SKM-1 (cell line): ENCODE measurements at regions not wholly inside any gene's neighbourhood (a gene's known extent, or its start where the extent isn't known, plus 50 kb on each side); places are given as distances from the start of the nearest gene placed in this dataset.
"Not testable (repeated sequence)": the region's sequence is repeated elsewhere in the genome, so short reads cannot be mapped to it uniquely, and the experiment has no call there.

Experiments used
- DNase-seq: peaks from one replicate; lab custom pipeline; 2025; ENCODE audit not compliant: unreplicated experiment; lab: John Stamatoyannopoulos, UW

DNA sequence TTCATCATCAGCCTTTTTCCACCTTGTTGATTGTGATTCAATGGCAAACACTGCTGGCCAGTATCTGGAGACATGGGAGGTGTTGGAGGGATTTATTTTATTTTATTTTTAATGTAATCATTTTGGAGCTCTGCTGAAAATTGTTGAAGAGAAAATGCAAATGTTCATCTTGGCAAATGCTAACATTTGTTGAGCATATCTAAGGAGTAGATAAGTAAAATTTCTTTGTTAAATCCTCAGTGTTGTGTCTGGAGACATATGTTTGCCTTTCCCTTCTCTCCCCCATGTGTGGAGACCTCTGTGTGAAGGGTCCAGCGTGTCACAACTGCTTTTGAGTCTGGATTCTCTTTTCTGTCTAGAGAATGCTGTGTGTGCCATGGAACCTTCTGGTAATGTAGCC lies 300.3 kb downstream of the FZD1 start:
- no peak for DNase-seq

DNA sequence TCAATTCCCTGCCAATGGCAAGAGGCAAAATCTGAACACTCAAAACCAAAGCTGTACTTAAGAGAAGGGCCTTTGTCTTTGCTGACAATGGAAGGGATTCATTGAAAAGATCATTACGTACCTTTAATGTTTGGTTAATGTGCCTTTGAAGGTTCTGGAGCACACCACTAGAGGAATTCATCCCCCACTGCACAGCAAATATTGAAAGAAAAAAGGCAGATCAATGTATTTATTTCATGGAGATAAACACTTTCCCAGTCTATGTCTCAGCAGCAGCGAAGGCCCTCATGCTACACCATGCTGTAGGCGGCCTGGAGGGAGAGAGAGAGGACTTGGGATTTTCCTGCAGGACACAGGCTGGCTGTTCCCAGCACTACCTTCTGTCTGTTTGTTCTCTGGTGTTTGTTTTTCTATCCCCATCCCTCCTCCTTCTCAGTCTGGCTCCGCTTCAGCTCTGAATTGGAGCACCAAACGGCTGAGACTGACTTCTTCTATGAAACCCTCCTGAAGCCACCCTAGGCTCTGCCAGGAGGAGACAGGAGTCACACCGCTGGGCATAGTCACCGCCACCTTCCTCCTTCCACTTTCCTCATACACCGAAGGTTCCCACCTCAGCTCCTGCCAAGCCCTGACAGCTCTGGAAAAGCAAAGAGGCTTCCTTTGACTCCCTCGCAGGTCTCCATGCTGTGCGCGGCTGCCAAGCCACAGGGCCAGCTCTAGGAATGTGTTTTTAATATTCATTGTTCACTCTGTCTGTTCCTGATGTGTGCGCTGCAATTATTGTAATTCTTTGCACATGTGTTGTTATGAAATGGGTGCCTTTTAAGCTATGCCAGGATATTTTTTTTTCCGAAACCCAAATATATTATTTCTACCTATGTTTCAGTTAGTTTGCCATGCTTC lies 301.5 kb downstream of the FZD1 start:
- DNase-seq = no peak

DNA sequence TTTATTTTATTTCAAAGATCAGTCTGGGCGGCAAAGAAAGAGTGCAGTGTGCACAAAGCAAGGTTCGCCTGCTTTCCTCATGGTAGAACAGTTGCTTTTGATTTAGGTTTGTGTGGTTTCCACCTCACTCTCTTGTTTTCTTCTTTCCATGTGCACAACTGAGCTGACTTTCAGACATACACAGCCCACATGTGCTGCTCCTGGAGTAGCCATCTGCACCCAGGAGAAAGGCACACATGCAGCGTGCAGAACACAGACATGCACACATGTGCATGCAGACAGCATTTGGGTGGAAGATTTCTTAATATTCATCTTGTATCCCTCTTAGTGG lies 302.1 kb downstream of the FZD1 start:
- DNase-seq = no peak

DNA sequence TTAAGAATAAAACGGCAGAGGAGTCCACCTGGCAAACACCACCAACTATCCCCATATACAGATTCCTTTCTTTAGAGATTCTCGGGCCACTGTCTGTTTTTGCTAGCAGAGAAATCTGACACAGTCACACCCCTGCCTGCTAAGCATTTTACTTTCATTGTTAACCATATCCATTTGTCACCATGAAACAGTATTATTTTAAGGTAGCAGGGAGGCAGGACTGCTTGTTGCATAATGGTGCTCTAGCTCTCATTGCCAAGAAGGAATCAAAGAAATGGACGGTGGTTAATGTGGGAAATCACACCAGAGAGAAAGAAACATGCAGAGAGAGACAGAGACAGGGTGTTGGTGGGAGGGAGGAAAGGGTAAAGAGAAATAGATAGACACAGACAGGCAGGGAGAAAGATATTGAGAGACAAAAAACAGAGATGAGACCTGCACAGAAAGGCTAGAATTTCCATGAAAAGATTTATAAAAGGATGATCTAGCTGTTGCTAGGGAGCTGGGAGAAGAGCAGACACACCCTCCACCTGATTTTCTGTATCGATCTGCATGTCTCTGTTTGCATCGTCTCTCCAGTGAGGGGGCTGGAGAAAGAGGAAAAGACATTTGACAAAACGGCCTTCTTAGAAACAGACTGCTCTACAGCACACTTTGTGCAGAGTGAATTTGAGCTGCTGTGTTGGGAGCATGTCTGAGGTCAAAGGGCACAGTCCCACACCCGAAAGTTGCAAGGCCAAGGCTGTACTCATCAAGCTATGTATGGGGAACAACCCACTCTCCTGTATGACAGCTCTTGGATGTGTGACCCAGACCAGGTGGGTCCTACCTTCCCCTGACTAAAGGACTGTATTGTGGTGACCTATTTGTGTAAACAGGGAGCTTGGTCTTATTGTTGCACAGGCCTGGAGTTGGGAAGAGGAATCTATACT lies 303.1 kb downstream of the FZD1 start:
- no peak for DNase-seq

DNA sequence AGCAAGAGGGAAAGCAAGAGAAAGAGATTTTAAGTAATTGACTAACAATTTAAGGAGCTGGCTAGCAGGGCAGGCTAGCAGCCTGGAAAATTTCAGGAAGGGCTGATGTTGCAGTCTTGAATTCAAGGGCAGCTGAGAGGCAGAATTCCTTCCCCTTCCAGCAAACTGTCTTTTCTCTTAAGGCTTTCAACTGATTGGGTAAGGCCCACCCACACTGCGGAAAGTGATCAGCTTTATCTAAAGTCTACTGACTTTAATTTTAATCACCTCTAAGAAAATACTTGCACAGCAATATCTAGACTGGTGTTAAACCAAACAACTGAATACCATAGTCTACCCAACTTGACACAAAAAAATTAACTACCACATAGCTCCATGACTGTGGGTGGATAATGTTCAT lies 303.9 kb downstream of the FZD1 start:
- no peak for DNase-seq

DNA sequence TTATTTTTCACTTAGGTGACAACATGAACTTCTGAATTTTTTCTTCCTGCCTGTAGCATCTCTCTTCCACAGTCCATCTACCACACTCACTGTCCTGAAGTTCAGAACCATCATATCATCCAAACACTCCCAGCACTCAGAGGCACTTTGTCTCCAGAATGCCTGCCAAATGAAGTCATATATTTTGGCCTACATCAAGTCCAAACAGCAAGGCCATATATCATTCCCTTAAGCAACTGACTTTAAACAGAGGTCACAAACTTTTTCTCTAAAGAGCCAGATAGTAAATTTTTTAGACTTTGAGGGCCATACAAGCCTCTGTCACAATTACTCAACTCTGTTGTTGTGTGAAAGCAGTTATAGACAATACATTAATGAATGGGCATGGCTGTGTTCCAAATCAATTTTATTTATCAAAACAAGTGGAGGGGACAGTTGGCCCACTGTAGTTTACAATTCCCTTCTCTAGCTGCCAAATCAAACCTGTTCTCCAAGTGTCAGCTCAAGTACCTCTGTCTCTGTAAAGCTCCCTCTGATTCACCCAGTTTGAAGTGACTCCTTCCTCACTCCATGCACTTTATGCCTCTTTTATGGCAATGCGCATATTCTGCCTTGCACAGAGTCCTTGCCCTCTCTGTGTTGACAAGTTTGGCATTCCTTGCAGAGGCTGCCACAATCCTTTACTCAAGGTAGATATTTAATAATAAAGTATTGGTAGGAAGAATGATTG lies 305.7 kb downstream of the FZD1 start:
- DNase-seq = no peak

DNA sequence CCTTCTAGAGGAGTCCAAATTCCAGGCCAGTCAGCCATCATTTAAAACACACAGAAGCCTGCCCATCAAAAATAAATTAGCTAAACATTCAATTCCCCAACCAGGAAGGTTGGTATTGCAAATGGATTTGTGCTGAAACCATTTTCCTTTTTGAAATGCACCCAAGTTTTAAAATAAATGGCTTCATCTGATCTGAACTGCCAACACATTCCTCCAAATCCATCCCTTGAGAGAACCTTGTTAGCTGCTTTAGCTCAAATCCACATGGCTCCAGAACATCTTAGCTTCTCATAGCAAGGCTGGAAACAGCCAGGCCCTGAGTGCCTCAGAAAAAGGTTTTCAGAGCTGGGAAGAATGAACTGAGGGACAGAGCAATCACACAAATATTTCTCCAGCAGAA lies 306.3 kb downstream of the FZD1 start:
- DNase-seq = no peak

DNA sequence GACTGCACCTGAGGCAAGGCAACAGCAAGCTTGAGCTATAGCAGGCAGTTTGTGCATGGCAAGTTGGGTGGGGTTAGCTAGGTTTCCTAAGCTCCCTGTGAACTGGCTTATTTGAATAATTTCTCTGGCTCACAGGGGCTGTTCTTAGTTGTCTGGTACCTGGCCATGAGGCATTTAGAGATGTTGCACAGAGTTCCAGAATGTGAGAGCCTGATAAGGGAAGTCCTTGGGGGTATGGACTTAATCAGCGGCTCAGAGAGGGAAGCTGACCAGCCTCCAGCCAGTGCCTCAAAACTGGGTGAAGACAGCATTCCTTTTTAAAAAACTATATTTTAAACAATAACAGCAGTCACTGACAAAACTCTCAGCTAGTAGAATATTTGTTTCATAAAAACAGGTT lies 307.4 kb downstream of the FZD1 start:
- DNase-seq = no peak

DNA sequence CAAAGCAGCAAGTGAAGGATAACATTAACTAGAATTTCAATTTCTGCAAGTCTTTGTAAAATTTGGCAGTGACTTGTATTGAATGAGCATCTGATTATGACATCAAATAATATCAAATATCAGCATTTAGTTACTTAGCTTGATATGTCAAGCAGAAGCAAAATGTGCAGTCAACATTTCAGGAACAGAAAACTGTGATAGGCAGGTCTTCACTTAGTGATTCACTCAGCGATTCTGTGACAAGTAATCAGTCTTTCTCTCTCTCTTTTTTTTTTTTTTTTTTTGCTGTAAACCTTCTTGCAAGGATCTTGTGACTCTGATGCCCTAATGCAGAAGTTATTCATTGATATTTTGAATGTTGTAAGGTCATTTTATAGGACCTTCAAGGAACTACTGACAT lies 307.1 kb downstream of the MTERF1 start:
- no peak for DNase-seq

DNA sequence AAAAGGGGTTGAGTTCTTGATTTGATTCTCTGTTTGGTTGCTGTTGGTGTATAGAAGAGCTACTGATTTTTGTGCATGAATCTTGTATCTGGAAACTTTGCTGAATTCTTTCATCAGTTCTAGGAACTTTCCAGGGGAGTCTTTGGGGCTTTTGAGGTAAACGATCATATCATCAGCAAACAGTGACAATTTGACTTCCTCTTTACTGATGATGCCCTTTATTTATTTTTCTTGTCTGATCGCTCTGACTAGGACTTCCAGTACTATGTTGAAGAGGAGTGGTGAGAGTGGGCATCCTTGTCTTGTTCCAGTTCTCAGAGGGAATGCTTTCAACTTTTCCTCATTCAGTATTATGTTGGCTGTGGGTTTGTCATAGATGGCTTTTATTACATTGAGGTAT lies 304.0 kb downstream of the MTERF1 start:
- DNase-seq = not testable (repeated sequence)

DNA sequence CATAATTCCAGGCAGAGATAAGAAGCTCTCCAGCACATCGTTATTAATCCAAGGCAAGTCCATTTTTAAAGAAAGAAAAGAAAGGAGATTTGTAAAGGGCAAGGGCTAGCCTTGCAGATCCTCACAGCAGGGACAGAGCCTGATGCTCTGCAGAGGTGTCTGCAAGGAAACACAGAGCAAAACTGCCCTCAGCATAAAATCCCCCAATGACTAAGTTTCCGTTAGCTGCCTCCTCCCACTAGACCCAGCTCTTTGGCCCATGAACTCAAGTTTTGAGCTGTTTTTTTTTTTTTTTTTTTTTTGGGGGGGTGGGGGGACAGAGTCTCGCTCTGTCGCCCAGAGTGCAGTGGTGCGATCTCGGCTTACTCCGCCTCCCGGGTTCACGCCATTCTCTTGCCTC lies 300.7 kb downstream of the MTERF1 start:
- DNase-seq = no peak

DNA sequence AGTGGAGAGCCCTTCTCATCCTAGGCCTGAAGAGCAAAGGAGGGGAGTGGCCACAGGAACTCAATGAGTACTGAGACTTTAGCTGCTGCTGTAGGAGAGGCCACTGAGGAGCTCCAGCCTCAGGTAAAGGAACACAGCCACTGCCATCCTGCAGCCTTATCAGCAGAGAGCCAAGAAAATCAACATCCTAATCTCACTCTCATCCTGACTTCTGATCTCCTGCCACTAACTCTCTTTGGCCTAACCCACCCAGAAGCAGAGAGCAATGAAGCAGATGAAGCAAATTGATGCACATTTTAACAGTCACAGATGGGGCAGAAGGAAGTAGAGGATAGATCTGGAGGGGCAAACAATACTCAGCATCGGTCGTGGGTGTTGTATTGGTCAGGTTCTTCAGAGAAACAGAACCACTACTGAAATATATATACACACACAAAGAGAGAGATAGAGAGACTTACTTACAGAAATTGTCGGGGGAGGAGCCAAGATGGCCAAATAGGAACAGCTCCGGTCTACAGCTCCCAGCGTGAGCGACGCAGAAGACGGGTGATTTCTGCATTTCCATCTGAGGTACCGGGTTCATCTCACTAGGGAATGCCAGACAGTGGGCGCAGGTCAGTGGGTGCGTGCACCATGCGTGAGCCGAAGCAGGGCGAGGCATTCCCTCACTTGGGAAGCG lies 297.6 kb downstream of the MTERF1 start:
- no peak for DNase-seq

DNA sequence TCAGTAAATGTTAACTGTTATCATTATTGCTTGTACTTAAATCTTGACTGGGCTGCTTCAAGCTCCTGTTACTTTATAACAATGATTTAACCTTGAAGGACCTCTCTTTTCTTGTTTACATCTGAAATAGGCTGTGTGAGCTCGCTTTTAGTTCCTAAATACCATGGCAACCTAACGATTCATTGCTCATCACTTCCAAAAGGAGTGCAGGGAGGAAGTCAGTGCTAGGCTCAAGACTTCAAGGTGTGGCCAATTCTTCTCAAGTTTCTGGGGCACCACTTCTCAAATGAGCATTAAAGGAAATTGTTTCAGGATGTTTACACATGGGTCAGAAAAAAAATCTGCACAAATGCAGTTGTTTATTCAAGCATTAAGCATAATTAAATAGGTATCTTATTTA lies 284.2 kb downstream of the MTERF1 start:
- DNase-seq = no peak

DNA sequence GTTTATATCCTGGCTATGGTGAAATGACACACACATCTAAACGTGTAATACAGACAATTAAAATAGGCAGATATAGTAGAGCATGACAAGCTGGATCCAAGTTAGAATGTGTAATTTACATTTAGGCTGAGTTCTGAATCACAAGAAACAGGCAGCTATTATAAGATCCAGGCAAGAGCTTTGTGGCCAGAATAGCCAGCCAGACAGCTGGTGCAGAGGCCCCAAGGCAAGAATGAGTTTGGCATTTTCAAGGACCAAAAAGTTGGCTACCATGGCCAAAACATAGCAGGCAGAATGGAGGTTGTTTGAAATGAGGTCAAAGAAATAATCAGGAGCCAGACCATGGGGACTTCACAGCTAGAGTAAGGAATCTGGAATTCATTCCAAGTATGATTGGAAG lies 281.7 kb downstream of the MTERF1 start:
- DNase-seq = no peak

DNA sequence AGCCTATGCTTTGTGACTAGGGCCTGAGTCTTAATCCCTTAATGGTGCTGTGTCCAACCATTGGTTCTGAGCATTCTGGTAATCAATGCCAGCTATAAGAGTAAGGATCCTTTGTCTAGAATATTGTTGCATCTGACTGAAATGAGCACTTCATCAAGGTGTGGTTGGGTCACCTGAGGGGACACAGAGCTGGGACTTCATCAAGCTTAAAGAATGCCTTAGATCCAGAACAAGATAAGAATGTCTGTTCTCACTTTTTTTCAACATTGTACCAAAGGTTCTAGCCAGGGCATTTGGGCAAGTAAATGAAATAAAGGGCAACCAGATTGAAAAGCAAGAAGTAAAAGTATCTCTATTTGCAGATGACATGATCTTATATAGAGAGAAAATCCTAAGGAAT lies 280.4 kb downstream of the MTERF1 start:
- DNase-seq = no peak

DNA sequence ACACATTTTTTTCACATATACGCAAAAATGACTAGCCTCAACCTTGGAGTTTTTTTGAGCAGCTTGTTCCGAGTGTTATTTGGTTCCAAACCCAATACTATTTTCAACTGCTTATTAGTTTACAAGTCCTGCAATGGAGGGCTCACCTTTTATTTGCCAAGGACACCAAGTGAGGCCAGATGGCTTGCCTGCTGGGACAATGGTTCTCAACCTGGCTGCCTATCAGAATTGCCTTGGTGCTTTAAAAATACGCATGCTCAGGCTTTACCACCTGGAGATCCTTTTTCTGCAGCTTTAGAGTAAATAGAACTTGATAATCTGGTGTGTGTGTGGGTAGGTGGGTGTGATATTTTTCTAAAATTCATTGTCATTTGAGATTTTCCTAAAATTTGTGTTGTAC lies 276.8 kb downstream of the MTERF1 start:
- DNase-seq = no peak

DNA sequence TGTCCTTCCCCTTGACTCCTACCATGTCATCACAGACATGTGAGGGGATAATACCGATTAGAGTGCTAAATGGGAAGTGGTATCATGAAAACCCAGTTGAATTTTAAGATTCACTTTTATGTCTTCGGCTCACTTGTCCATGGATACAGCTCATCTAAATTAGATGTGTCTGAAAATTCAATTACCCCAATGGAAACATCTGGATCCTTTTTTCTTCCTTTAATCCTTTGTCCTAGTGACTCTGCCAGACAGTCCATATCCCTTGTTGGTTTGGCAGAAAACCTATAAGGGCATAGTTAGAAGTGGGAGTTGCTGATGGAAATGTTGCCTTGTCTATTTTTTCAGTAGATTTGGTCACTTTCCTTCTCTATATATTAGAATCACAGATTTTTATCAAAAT lies 271.9 kb downstream of the MTERF1 start:
- DNase-seq = no peak

DNA sequence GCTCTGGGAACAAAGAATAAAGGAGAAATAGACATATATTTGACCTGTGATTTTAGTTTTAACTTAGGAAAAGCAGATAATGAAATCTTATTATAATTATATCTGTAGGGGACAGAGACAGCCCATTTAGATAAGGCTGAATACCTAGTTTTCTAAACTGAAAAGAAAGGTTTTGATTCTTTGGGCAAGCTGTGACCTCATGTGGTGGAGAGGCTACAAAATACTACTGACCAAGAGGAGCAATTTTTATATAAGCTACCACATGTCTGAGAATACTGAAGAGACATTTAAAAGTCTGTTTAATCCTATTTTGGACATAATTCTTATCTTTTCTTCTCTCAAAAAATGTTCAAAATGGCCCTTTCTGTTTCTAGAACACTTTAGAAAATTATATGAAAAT lies 271.0 kb downstream of the MTERF1 start:
- no peak for DNase-seq

DNA sequence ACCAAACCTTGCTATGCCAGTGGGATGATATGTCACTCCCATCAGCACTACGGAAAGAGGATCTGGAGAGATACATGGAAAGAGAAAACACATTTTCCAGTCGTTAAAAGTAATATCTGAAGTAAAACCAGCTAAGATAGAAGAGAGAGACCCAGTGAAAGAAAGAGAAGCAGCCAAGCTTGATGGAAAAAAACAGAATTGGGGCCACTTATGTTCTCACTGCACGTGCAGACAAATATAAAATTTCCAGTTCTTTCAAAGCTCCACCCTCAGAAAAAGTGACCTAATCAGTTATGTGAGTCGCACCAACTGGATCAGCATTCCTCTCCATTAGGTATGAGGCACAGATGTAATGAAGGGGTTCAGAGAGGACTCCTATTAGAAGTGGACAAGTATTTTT lies 266.1 kb downstream of the MTERF1 start:
- DNase-seq = no peak

DNA sequence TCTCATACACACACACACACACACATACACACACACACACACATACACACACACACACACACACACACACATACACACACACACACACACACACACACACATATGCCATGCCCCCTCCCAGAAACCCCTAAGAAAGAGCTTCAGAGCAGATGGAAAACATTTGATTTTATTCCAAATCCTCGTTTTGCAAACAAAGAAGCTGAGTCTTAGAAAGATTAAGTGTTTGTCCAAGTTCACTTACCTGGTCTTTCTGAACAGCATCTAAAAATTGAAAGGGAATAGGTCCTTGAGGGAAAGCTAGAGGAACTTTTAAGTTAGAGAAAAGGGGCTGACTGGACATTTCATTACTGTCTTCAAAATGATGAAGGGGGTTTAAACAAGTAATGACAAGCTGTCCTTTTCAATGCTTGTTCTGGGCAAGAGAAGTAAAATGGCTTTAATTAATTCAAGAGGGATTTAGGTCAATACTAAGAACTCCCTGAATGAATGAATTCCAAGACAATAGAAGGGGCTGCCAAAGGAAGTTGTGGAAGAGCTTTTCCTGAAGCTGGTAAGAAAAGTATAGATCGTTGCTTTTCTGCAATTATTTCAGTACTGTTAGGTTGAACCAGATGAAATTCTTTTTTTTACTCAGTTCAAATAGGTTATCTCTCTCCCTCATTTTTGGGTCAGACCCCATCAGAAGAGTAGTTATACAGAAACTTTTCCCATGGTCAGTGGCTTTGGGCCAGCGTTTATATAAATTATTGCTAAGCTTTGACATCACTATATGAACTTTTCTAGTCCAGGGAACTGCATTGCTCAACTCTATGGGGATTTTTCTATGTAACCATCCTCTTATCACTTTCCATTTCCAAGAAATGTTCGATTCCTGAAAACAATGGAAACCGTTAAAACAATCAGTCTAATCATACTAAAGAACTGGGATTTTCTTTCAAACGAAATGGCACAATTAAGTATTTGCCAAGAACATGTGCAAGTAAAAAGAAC lies 261.4 kb downstream of the MTERF1 start:
- no peak for DNase-seq
